Osteoblast (primary cell): ENCODE measurements at regions not wholly inside any gene's neighbourhood (a gene's known extent, or its start where the extent isn't known, plus 50 kb on each side); places are given as distances from the start of the nearest gene placed in this dataset.

Source experiments
- DNase-seq: peaks from one replicate; pipeline ENCODE4 v3.0.0; 2011; ENCODE audit warnings: low spot score, mixed read lengths; ENCODE audit not compliant: insufficient read length; ENCODE audit errors: missing footprints
- H2AFZ ChIP-seq: 2 replicates; pipeline ENCODE4 v1.6.0; 2011; ENCODE audit warnings: mild to moderate bottlenecking, low read length
- H3K27ac ChIP-seq: 2 replicates; pipeline ENCODE4 v1.5.1; 2011; ENCODE audit warnings: mild to moderate bottlenecking, low read depth, low read length, moderate library complexity
- H3K27me3 ChIP-seq: 2 replicates; pipeline ENCODE4 v1.6.0; 2012; ENCODE audit warnings: mild to moderate bottlenecking, control low read depth, inconsistent platforms, low read length, moderate library complexity; ENCODE audit not compliant: insufficient read depth
- H3K36me3 ChIP-seq: 2 replicates; pipeline ENCODE4 v1.5.1; 2011; ENCODE audit warnings: mild to moderate bottlenecking, low read length, control low read depth, moderate library complexity; ENCODE audit not compliant: insufficient read depth
- H3K4me1 ChIP-seq: 2 replicates; pipeline ENCODE4 v1.5.1; 2011; ENCODE audit warnings: mild to moderate bottlenecking, low read length, control low read depth, moderate library complexity; ENCODE audit not compliant: insufficient read depth
- H3K4me2 ChIP-seq: 2 replicates; pipeline ENCODE4 v1.6.0; 2011; ENCODE audit warnings: mild to moderate bottlenecking, low read length; ENCODE audit not compliant: insufficient read depth
- H3K4me3 ChIP-seq: fragments of 200-600 bp; sonication (generic); 3 replicates; pipeline ENCODE4 v1.5.1; 2012; ENCODE audit warnings: mild to moderate bottlenecking, low read length, inconsistent platforms; ENCODE audit not compliant: insufficient read depth
- H3K79me2 ChIP-seq: 2 replicates; pipeline ENCODE4 v1.6.0; 2012; ENCODE audit warnings: mild to moderate bottlenecking, low read length, control low read depth, inconsistent platforms; ENCODE audit not compliant: insufficient read depth
- H3K9me3 ChIP-seq: 2 replicates; pipeline ENCODE4 v1.5.1; 2011; ENCODE audit warnings: low read depth, low read length, control low read depth
- H4K20me1 ChIP-seq: 2 replicates; pipeline ENCODE4 v1.6.0; 2012; ENCODE audit warnings: mild to moderate bottlenecking, low read length, control low read depth; ENCODE audit not compliant: insufficient read depth
- CTCF ChIP-seq: IDR thresholded peaks from 2 replicates; pipeline ENCODE4 v1.5.1; 2011; ENCODE audit warnings: mild to moderate bottlenecking, low read depth, low read length, moderate library complexity; ENCODE audit errors: extremely low read depth

DNA sequence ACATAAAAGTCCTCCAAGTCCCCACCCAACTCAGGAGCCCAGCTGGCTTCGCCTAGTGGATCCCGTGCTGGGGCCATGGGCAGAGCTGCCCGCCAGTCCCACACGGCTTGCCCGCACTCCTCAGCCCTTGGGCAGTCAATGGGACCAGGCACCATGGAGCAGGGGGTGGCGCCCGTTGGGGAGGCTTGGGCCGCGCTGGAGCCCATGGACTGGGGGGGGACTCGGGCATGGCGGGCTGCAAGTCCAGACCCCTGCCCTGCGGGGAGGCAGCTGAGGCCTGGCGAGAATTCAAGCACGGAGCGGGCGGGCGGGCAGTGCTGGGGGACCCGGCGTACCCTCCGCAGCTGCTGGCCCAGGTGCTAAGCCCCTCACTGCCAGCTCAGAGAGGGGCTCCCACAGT, 249.8 kb upstream of the PLD5 start:
- Histone ChIP-seq H3K4me1 (no peaks in the 10 kb centered on the region), H3K4me3 (no peak overlapping the region), H3K79me2 (no peaks in the 10 kb centered on the region), H3K27me3 (no peaks in the 10 kb centered on the region), H2AFZ (no peak overlapping the region), H3K36me3 (no peaks in the 10 kb centered on the region), H3K9me3 (peaks cover 2% of the 10 kb centered on the region), H3K4me2 (no peak overlapping the region), H4K20me1 (no peaks in the 10 kb centered on the region), H3K27ac (no peak overlapping the region)
- DNase-seq, result no peak
- TF ChIP-seq CTCF, result no peak

DNA sequence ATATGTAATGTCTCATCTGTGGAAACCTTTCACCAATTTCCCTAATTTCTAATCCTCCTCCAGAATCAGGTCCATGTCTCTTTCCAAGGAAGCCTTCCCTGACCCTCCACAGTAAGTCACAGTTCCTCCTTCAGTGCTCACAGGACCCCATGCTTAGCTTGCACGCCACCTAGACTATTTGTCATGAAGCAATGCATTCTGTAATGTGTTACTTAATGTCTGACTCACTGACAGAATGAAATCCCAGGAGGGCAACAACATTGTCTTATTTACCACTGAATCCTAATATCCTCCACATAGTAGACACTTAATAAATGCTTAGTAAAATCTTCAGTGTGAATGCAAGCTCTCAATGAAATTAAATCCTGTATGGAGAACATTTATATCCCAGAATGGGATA, 245.9 kb upstream of the PLD5 start:
- Histone ChIP-seq H4K20me1 (no peaks in the 10 kb centered on the region), H3K4me3 (no peak overlapping the region), H3K4me2 (no peak overlapping the region), H3K27ac (no peak overlapping the region), H3K9me3 (no peaks in the 10 kb centered on the region), H3K27me3 (no peaks in the 10 kb centered on the region), H3K36me3 (no peaks in the 10 kb centered on the region), H3K79me2 (no peaks in the 10 kb centered on the region), H3K4me1 (no peaks in the 10 kb centered on the region), H2AFZ (no peak overlapping the region)
- no peak for DNase-seq
- TF ChIP-seq CTCF, result no peak

GRCh38 chr1:242764161-242764560, 239.7 kb upstream of the PLD5 start:
- no peaks in the 10 kb centered on the region for H3K36me3 ChIP-seq
- no peaks in the 10 kb centered on the region for H3K4me1 ChIP-seq
- no peaks in the 10 kb centered on the region for H3K79me2 ChIP-seq
- TF ChIP-seq CTCF, result no peak
- peaks cover 3% of the 10 kb centered on the region for H3K9me3 ChIP-seq
- H3K27me3 ChIP-seq, result no peaks in the 10 kb centered on the region
- H3K27ac ChIP-seq, result no peak overlapping the region
- H3K4me2 ChIP-seq, result no peak overlapping the region
- DNase-seq, result no peak
- no peak overlapping the region for H2AFZ ChIP-seq
- H3K4me3 ChIP-seq, result no peak overlapping the region
- no peaks in the 10 kb centered on the region for H4K20me1 ChIP-seq

GRCh38 chr1:242761556-242761955, 237.1 kb upstream of the PLD5 start:
- Histone ChIP-seq H3K4me2 (no peak overlapping the region), H3K4me1 (no peaks in the 10 kb centered on the region), H3K4me3 (no peak overlapping the region), H3K79me2 (no peaks in the 10 kb centered on the region), H3K27me3 (no peaks in the 10 kb centered on the region), H3K36me3 (no peaks in the 10 kb centered on the region), H3K9me3 (peaks cover 3% of the 10 kb centered on the region), H2AFZ (no peak overlapping the region), H4K20me1 (no peaks in the 10 kb centered on the region), H3K27ac (no peak overlapping the region)
- no peak for DNase-seq
- TF ChIP-seq CTCF, result no peak
